ENCODE measurements at regions not wholly inside any gene's neighbourhood (a gene's known extent, or its start where the extent isn't known, plus 50 kb on each side); places are given as distances from the start of the nearest gene placed in this dataset.

DNA sequence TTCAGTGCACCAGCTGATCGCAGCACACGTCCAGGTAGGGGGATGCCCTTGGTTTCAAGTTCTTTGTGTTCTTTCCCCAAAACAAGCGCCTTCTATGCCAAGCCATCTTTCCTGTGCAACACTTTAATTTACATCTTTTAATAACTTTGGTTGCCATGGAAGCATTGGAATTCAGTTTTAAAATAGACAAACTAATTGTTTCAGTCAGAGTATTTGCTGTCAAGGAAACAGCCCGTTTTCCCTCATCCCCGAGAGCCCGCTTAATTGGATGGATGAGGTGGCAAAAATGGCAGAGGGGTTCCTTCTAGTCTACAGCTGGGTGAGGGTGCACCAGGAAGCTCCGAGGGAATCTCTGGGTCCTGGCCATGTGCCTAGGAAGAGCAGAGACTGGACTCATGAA lies 793.7 kb upstream of the EEF2KMT start:
- ATAC-seq, result no peak
- no peak for TF ChIP-seq ZNF70 (CRISPR knock-in tag; IDR thresholded peaks at IDR 0.05)
- no peak for TF ChIP-seq BACH2 (CRISPR knock-in tag; IDR thresholded peaks at IDR 0.05; ENCODE audit: borderline replicate concordance)
- TF ChIP-seq, protein P1, sequence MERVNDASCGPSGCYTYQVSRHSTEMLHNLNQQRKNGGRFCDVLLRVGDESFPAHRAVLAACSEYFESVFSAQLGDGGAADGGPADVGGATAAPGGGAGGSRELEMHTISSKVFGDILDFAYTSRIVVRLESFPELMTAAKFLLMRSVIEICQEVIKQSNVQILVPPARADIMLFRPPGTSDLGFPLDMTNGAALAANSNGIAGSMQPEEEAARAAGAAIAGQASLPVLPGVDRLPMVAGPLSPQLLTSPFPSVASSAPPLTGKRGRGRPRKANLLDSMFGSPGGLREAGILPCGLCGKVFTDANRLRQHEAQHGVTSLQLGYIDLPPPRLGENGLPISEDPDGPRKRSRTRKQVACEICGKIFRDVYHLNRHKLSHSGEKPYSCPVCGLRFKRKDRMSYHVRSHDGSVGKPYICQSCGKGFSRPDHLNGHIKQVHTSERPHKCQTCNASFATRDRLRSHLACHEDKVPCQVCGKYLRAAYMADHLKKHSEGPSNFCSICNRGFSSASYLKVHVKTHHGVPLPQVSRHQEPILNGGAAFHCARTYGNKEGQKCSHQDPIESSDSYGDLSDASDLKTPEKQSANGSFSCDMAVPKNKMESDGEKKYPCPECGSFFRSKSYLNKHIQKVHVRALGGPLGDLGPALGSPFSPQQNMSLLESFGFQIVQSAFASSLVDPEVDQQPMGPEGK (CRISPR knock-in tag; IDR thresholded peaks at IDR 0.05; ENCODE audit: borderline replicate concordance), result no peak
- no peak for TF ChIP-seq SNAI2 (CRISPR knock-in tag; IDR thresholded peaks at IDR 0.05)
- TF ChIP-seq ISL1 (CRISPR knock-in tag; IDR thresholded peaks at IDR 0.05), result no peak
- no peak for TF ChIP-seq TOX (CRISPR knock-in tag; IDR thresholded peaks at IDR 0.05; ENCODE audit: borderline replicate concordance)
- no peak for TF ChIP-seq ZFP30 (CRISPR knock-in tag; IDR thresholded peaks at IDR 0.05)
- TF ChIP-seq CSDC2 (CRISPR knock-in tag; IDR thresholded peaks at IDR 0.05), result no peak
- TF ChIP-seq, protein P2, sequence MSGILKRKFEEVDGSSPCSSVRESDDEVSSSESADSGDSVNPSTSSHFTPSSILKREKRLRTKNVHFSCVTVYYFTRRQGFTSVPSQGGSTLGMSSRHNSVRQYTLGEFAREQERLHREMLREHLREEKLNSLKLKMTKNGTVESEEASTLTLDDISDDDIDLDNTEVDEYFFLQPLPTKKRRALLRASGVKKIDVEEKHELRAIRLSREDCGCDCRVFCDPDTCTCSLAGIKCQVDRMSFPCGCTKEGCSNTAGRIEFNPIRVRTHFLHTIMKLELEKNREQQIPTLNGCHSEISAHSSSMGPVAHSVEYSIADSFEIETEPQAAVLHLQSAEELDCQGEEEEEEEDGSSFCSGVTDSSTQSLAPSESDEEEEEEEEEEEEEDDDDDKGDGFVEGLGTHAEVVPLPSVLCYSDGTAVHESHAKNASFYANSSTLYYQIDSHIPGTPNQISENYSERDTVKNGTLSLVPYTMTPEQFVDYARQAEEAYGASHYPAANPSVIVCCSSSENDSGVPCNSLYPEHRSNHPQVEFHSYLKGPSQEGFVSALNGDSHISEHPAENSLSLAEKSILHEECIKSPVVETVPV (CRISPR knock-in tag; IDR thresholded peaks at IDR 0.05), result no peak
- TF ChIP-seq ARNTL (CRISPR knock-in tag; IDR thresholded peaks at IDR 0.05; ENCODE audit: borderline replicate concordance, low read depth), result no peak
- no peak for TF ChIP-seq ZNF565 (CRISPR knock-in tag; conservative IDR thresholded peaks at IDR 0.05; ENCODE audit: low read depth)
- TF ChIP-seq TCF4 (CRISPR knock-in tag; IDR thresholded peaks at IDR 0.05; ENCODE audit: borderline replicate concordance), result no peak
- TF ChIP-seq PPARA (CRISPR knock-in tag; IDR thresholded peaks at IDR 0.05; ENCODE audit: borderline replicate concordance), result no peak
- TF ChIP-seq ZFP3 (CRISPR knock-in tag; IDR thresholded peaks at IDR 0.05), result no peak
- no peak for TF ChIP-seq ZC3H10 (CRISPR knock-in tag; IDR thresholded peaks at IDR 0.05)
- TF ChIP-seq, protein P3, sequence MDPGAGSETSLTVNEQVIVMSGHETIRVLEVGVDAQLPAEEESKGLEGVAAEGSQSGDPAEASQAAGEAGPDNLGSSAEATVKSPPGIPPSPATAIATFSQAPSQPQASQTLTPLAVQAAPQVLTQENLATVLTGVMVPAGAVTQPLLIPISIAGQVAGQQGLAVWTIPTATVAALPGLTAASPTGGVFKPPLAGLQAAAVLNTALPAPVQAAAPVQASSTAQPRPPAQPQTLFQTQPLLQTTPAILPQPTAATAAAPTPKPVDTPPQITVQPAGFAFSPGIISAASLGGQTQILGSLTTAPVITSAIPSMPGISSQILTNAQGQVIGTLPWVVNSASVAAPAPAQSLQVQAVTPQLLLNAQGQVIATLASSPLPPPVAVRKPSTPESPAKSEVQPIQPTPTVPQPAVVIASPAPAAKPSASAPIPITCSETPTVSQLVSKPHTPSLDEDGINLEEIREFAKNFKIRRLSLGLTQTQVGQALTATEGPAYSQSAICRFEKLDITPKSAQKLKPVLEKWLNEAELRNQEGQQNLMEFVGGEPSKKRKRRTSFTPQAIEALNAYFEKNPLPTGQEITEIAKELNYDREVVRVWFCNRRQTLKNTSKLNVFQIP (CRISPR knock-in tag; IDR thresholded peaks at IDR 0.05; ENCODE audit: borderline replicate concordance, low read depth), result no peak
- TF ChIP-seq GLIS3 (CRISPR knock-in tag; IDR thresholded peaks at IDR 0.05), result no peak
- TF ChIP-seq OSR1 (CRISPR knock-in tag; IDR thresholded peaks at IDR 0.05), result no peak

DNA sequence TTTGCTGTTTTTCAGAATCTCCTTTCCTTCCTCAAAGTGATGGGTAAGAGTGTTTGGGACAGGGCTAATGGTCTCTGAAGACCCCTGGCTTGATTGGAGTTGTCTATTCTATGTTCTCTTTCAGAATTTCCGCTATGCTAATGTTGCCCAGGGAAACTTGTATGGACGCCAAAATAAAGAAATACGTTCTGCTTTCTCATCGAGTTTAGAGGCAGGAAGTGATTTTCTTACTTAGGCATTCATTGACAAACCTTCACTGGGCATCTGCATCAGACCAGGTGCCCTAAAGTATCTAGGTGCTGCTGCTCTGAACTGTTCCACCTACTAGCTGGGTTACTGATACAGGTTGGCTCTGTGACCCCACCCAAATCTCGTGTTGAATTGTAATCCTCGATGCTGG lies 787.9 kb upstream of the EEF2KMT start:
- TF ChIP-seq RARB (CRISPR knock-in tag; IDR thresholded peaks at IDR 0.05) (no peak), ESRRG (CRISPR knock-in tag; IDR thresholded peaks at IDR 0.05) (no peak), OSR1 (CRISPR knock-in tag; IDR thresholded peaks at IDR 0.05) (no peak), BACH2 (CRISPR knock-in tag; IDR thresholded peaks at IDR 0.05; ENCODE audit: borderline replicate concordance) (no peak), ISL1 (CRISPR knock-in tag; IDR thresholded peaks at IDR 0.05) (no peak), ZNF565 (CRISPR knock-in tag; conservative IDR thresholded peaks at IDR 0.05; ENCODE audit: low read depth) (no peak), ZFP30 (CRISPR knock-in tag; IDR thresholded peaks at IDR 0.05) (no peak), ARNTL (CRISPR knock-in tag; IDR thresholded peaks at IDR 0.05; ENCODE audit: borderline replicate concordance, low read depth) (no peak), ZNF8 (CRISPR knock-in tag; IDR thresholded peaks at IDR 0.05) (no peak), ZC3H10 (CRISPR knock-in tag; IDR thresholded peaks at IDR 0.05) (no peak), SNAI2 (CRISPR knock-in tag; IDR thresholded peaks at IDR 0.05) (no peak)
- TF ChIP-seq, protein P1 (CRISPR knock-in tag; IDR thresholded peaks at IDR 0.05; ENCODE audit: borderline replicate concordance), result no peak
- TF ChIP-seq, protein P4, sequence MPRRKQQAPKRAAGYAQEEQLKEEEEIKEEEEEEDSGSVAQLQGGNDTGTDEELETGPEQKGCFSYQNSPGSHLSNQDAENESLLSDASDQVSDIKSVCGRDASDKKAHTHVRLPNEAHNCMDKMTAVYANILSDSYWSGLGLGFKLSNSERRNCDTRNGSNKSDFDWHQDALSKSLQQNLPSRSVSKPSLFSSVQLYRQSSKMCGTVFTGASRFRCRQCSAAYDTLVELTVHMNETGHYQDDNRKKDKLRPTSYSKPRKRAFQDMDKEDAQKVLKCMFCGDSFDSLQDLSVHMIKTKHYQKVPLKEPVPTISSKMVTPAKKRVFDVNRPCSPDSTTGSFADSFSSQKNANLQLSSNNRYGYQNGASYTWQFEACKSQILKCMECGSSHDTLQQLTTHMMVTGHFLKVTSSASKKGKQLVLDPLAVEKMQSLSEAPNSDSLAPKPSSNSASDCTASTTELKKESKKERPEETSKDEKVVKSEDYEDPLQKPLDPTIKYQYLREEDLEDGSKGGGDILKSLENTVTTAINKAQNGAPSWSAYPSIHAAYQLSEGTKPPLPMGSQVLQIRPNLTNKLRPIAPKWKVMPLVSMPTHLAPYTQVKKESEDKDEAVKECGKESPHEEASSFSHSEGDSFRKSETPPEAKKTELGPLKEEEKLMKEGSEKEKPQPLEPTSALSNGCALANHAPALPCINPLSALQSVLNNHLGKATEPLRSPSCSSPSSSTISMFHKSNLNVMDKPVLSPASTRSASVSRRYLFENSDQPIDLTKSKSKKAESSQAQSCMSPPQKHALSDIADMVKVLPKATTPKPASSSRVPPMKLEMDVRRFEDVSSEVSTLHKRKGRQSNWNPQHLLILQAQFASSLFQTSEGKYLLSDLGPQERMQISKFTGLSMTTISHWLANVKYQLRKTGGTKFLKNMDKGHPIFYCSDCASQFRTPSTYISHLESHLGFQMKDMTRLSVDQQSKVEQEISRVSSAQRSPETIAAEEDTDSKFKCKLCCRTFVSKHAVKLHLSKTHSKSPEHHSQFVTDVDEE (CRISPR knock-in tag; IDR thresholded peaks at IDR 0.05), result no peak
- TF ChIP-seq, protein P5, sequence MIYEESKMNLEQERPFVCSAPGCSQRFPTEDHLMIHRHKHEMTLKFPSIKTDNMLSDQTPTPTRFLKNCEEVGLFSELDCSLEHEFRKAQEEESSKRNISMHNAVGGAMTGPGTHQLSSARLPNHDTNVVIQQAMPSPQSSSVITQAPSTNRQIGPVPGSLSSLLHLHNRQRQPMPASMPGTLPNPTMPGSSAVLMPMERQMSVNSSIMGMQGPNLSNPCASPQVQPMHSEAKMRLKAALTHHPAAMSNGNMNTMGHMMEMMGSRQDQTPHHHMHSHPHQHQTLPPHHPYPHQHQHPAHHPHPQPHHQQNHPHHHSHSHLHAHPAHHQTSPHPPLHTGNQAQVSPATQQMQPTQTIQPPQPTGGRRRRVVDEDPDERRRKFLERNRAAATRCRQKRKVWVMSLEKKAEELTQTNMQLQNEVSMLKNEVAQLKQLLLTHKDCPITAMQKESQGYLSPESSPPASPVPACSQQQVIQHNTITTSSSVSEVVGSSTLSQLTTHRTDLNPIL (CRISPR knock-in tag; IDR thresholded peaks at IDR 0.05; ENCODE audit: low read depth), result no peak
- TF ChIP-seq, protein P3 (CRISPR knock-in tag; IDR thresholded peaks at IDR 0.05; ENCODE audit: borderline replicate concordance, low read depth), result no peak
- no peak for ATAC-seq

All from SK-N-SH treated with all-trans-retinoic acid at 6 μM for 48 hours (cell line).